SU-DHL-6 (cell line): ENCODE measurements at regions not wholly inside any gene's neighbourhood (a gene's known extent, or its start where the extent isn't known, plus 50 kb on each side); places are given as distances from the start of the nearest gene placed in this dataset.

Experiments used
- CTCF ChIP-seq: fragments of 200-600 bp; sonication (generic); IDR thresholded peaks from one replicate; pipeline ENCODE4 v1.5.1; 2017; ENCODE audit warnings: antibody characterized with exemption, mild to moderate bottlenecking, low read length, moderate library complexity; ENCODE audit not compliant: insufficient read depth, poor library complexity, severe bottlenecking
- EZH2phosphoT487 ChIP-seq: fragments of 200-600 bp; sonication (generic), shearing (Covaris generic); conservative IDR thresholded peaks from 2 replicates; pipeline ENCODE4 v1.6.1; 2018; ENCODE audit warnings: mild to moderate bottlenecking, antibody characterized with exemption, low read length, moderate library complexity, mixed read lengths

GRCh38 chr11:19375440-19375839, 134.7 kb upstream of the E2F8 start:
- no peak for TF ChIP-seq CTCF
- TF ChIP-seq EZH2phosphoT487: no peak
